Calu3 (cell line): ENCODE measurements at regions not wholly inside any gene's neighbourhood (a gene's known extent, or its start where the extent isn't known, plus 50 kb on each side); places are given as distances from the start of the nearest gene placed in this dataset.

ENCODE experiments used
- BruUV-seq: library from RNA; stranded (reverse); fragments of 400-500 nt; replicated peaks from 2 replicates; lab custom pipeline; 2021; lab: Mats Ljungman, UMichigan
- CTCF ChIA-PET: fragments of 300-600 bp; sonication (Branson Sonifier 250); formaldehyde crosslinking; loops from one replicate; lab custom pipeline; 2022; ENCODE audit warnings: antibody characterized with exemption; lab: Charles Lee
- DNase-seq: peaks from one replicate; pipeline ENCODE4 v3.0.0; 2022
- H3K27ac Mint-ChIP-seq: one replicate; pipeline ENCODE4 v1.8.0; 2022; ENCODE audit warnings: mixed read lengths; ENCODE audit not compliant: unreplicated experiment
- H3K27me3 Mint-ChIP-seq: one replicate; pipeline ENCODE4 v1.8.0; 2022; ENCODE audit warnings: mixed read lengths; ENCODE audit not compliant: unreplicated experiment
- H3K36me3 Mint-ChIP-seq: one replicate; pipeline ENCODE4 v1.8.0; 2022; ENCODE audit warnings: mild to moderate bottlenecking, moderate library complexity, mixed read lengths; ENCODE audit not compliant: insufficient read depth, unreplicated experiment
- H3K4me1 Mint-ChIP-seq: one replicate; pipeline ENCODE4 v1.8.0; 2022; ENCODE audit warnings: mild to moderate bottlenecking, low read depth, mixed read lengths; ENCODE audit not compliant: unreplicated experiment
- H3K4me3 Mint-ChIP-seq: one replicate; pipeline ENCODE4 v1.8.0; 2022; ENCODE audit warnings: mild to moderate bottlenecking, low read depth, moderate library complexity, mixed read lengths; ENCODE audit not compliant: unreplicated experiment
- H3K9me3 Mint-ChIP-seq: one replicate; pipeline ENCODE4 v1.8.0; 2022; ENCODE audit warnings: low read depth, mixed read lengths; ENCODE audit not compliant: unreplicated experiment
- intact Hi-C: fragments of 100-400 bp; cut with micrococcal nuclease; formaldehyde crosslinking; loops from one replicate; pipeline ENCODE4 v1.10.0; 2022; ENCODE audit not compliant: unreplicated experiment
- TF ChIP-seq, protein P1 (sequence below): fragments of 200-600 bp; IDR thresholded peaks from one replicate; pipeline ENCODE4 v1.8.0; 2022; ENCODE audit warnings: antibody characterized with exemption; ENCODE audit not compliant: unreplicated experiment

DNA sequence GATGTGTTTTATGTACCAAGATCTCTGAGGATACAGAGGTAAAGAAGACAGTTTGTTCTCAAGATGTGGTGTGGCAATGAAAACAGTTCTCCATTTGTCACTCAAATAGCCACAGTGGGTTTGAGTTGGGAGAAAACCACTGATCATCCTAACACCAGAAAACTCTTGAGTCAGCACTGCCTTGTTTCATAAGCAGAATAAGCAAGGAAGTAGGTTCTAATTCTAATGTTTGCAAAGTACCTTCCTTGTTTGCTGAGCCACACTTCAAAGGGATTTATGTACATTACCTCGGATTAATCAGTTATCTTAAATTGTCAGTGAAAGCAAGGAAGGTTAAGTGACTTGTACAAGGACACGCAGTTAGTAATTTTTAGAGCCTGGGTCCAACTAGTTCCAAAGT is 107.8 kb upstream of the BOC start:
- Mint-ChIP-seq H3K27ac (no peak overlapping the region), H3K4me3 (no peak overlapping the region), H3K9me3 (no peaks in the 10 kb centered on the region), H3K4me1 (no peaks in the 10 kb centered on the region), H3K36me3 (no peaks in the 10 kb centered on the region), H3K27me3 (no peaks in the 10 kb centered on the region)
- no TSS peak for BruUV-seq
- TF ChIP-seq, protein P1, sequence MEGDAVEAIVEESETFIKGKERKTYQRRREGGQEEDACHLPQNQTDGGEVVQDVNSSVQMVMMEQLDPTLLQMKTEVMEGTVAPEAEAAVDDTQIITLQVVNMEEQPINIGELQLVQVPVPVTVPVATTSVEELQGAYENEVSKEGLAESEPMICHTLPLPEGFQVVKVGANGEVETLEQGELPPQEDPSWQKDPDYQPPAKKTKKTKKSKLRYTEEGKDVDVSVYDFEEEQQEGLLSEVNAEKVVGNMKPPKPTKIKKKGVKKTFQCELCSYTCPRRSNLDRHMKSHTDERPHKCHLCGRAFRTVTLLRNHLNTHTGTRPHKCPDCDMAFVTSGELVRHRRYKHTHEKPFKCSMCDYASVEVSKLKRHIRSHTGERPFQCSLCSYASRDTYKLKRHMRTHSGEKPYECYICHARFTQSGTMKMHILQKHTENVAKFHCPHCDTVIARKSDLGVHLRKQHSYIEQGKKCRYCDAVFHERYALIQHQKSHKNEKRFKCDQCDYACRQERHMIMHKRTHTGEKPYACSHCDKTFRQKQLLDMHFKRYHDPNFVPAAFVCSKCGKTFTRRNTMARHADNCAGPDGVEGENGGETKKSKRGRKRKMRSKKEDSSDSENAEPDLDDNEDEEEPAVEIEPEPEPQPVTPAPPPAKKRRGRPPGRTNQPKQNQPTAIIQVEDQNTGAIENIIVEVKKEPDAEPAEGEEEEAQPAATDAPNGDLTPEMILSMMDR, result no peak
- DNase-seq, result no peak
- CTCF ChIA-PET, result no interaction called here
- intact Hi-C loops, result no loop called here

DNA sequence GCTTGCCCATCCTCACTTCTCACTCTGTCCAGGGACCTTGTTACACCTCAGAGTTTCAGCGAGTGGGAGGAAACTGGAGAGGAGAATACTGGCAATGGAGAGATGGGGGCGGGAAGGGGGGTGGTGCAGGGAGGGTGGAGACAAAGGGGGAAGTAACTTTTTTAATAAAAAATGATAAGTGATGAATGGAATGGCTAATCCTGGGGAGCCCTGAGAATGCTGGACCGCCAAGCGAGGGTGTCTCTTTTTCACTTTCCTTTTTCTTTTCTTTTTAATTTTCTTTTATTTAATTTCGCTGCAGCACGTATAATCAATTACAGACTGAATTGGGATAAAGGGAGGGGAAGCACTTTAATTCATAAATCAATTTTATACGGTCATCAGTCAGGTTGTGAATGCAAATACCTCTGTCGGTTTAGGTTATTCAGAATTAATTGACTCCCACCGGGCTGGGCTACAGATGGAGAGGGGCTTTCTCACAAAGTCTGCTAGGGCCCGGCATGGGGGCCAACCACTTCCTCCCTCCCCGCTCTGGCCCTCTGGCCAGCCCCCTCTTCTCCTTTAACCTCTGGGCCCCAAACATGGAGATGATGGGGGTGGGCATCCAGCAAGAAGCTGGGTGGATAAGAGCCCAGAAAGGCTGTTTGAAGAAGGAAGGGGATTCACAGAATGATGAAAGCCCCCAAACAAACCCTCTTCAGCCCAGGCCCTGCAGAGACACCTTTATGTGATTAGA is 106.8 kb upstream of the BOC start:
- H3K9me3 Mint-ChIP-seq, result no peaks in the 10 kb centered on the region
- CTCF ChIA-PET, result interaction anchor here (0.6 kb wide), 1 partner anchor 1739 kb away, joined by 5 read pairs; no protein-coding TSS in a partner anchor
- H3K27ac Mint-ChIP-seq, result no peak overlapping the region
- no peaks in the 10 kb centered on the region for H3K36me3 Mint-ChIP-seq
- no peaks in the 10 kb centered on the region for H3K27me3 Mint-ChIP-seq
- H3K4me1 Mint-ChIP-seq, result peaks cover 6% of the 10 kb centered on the region
- DNase-seq, result no peak
- no peak overlapping the region for H3K4me3 Mint-ChIP-seq
- intact Hi-C loops, result no loop called here
- no TSS peak for BruUV-seq
- TF ChIP-seq, protein P1, result no peak

DNA sequence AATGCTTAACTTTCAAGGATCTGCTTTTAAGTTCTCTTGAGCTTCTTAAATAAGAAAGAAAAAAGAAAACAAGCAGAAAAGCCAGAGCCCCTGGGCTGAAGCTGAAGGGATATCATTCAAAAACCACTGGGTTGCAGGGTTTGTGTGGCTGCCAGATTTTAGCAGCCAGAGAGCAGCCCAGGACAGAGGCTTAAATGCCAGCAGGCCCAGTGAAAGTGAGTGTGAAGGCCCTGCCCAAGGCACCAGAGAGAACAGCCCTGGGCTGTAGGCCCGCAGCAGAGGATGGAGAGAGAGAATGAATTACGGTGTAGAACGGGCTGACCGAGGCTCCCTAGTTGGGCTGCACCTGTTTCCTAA is 106.3 kb upstream of the BOC start:
- intact Hi-C loops, result no loop called here
- Mint-ChIP-seq H3K4me1 (peaks cover 11% of the 10 kb centered on the region), H3K36me3 (no peaks in the 10 kb centered on the region), H3K27ac (no peak overlapping the region), H3K27me3 (no peaks in the 10 kb centered on the region), H3K9me3 (no peaks in the 10 kb centered on the region), H3K4me3 (no peak overlapping the region)
- CTCF ChIA-PET, result interaction anchor here (0.6 kb wide), 1 partner anchor 1739 kb away, joined by 5 read pairs; no protein-coding TSS in a partner anchor
- BruUV-seq, result no TSS peak
- TF ChIP-seq, protein P1, result no peak
- no peak for DNase-seq

DNA sequence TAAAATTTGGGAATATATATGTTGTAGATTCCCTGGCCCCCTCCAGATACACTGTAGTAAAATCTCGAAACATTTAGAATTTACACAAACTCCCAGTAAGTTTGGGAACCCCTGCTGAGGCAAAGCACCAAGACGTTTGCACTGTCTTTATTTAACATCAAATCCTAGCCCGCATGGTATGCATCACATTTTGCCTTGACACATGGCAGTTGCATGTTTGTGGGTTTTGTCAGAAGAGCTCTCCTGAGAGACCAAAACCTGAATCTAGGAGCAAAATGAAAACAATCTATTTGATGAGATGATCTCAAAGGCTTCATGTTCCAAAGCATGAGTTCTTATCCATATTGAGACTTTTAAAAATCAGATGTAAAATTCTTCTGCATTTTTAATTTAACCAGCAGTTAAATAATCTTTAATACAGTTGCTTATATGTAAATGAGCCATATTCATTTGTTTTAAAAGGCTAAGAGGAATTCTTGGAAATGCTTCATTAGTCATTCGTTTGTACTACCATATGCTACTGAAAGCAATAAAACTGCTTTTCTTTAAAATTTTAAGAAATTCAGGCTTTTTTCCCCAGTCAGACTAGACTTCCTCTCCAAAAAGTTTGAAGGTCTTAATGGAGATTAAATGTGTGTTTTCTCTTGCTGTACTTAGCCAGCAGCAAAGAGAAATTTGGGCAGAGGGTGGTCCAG is 105.2 kb upstream of the BOC start:
- Mint-ChIP-seq H3K36me3 (no peaks in the 10 kb centered on the region), H3K27me3 (no peaks in the 10 kb centered on the region)

More for the DNA sequence above, 105.2 kb upstream of the BOC start:
- CTCF ChIA-PET, result no interaction called here
- BruUV-seq, result no TSS peak
- intact Hi-C loops, result no loop called here
- Mint-ChIP-seq H3K4me1 (peaks cover 21% of the 10 kb centered on the region), H3K4me3 (no peak overlapping the region), H3K9me3 (no peaks in the 10 kb centered on the region), H3K27ac (no peak overlapping the region)
- DNase-seq, result no peak
- TF ChIP-seq, protein P1, result no peak
